ENCODE measurements at regions not wholly inside any gene's neighbourhood (a gene's known extent, or its start where the extent isn't known, plus 50 kb on each side); places are given as distances from the start of the nearest gene placed in this dataset.
A peak's percentile ranks its signal among the peaks of the same experiment; 100 is the strongest.

DNA sequence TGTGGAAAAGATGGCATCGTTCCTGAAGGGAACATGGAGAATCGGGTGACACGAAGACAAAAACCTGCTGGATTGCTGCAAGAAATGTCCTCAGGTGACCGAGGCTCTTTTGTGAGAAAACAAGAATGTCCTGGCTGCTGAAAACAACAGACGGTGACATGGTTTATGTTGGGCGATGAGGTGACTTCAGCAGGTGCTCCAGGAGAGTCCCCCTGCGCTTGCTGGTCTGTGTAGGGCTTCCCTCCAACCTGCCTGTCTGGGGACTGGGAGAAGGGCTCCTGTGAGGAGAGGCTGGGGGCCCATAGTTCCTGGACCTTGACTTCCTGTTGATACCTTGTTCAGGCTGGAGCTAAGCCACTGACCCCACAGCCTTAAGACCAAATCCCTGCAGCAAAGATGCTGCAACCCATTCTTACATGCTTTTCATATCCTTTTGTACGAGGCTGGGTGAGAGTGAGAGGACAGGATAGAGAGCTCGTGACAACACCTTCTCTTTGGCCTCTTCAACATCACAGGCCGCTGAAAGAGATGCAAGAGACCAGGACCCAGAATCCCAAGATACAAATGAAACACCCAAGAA is 134.8 kb downstream of the CD83 start:
- H3K4me3 ChIP-seq = no peak overlapping the region
- DNase-seq (no peak), ATAC-seq (no peak)
- no peaks in the 10 kb centered on the region for H3K27me3 ChIP-seq
- no peak overlapping the region for H3K27ac ChIP-seq
- H3K4me1 ChIP-seq = no peaks in the 10 kb centered on the region
- H3K36me3 ChIP-seq (replicated peaks in 1 of 2; ENCODE audit: insufficient read depth in 1 of 2, low read depth in 2 of 2) = no peaks in the 10 kb centered on the region
- H3K9me3 ChIP-seq = no peaks in the 10 kb centered on the region
- WGBS, 2 donors = 93 to 95% methylated on average over 10 of the region's 10 CpGs
- intact Hi-C loops (cut with DNase I) = no loop called here
- no peak for TF ChIP-seq POLR2A (IDR thresholded peaks at IDR 0.05)
- TF ChIP-seq, protein P1, sequence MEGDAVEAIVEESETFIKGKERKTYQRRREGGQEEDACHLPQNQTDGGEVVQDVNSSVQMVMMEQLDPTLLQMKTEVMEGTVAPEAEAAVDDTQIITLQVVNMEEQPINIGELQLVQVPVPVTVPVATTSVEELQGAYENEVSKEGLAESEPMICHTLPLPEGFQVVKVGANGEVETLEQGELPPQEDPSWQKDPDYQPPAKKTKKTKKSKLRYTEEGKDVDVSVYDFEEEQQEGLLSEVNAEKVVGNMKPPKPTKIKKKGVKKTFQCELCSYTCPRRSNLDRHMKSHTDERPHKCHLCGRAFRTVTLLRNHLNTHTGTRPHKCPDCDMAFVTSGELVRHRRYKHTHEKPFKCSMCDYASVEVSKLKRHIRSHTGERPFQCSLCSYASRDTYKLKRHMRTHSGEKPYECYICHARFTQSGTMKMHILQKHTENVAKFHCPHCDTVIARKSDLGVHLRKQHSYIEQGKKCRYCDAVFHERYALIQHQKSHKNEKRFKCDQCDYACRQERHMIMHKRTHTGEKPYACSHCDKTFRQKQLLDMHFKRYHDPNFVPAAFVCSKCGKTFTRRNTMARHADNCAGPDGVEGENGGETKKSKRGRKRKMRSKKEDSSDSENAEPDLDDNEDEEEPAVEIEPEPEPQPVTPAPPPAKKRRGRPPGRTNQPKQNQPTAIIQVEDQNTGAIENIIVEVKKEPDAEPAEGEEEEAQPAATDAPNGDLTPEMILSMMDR (IDR thresholded peaks at IDR 0.05) = no peak

DNA sequence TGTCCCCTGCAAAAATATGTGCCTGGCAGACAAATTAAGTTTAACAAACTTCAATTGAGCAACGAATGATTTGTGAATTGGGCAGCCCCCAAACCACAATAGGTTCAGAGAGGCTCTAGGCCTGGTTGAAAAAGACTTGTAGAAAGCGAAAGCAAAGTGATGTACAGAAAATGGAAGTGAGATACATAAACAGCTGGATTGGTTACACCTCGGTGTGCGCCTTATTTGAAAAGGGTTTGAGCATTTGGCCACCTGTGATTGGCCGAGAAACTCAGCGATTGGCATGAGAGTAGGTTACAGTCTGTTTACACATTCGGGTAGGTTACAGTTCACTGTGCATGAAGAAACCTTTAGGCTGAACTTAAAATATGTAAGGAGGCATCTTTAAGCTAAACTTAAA is 136.9 kb downstream of the CD83 start:
- 89 to 92% methylated on average over 7 of the region's 7 CpGs for WGBS, 2 donors
- intact Hi-C loops (cut with DNase I) = no loop called here
- ATAC-seq = no peak

DNA sequence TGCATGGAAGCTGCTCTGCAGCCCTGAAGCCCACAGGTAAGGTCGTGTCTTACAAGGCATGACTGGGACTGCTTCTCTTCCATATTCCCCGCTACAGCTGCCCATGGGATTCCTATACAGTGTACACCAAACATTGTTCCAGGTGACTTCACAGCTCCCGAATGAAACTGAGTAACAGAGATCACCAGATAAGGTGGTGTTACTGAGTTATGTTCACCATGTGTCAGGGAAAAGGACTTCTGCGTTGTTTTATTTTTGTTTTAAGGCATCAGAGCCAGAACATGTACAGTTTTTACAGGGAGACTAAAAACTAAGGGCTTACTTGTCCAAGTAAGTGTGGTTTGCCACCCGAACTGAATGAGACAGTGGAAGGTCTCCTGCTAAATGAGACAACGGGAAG is 138.3 kb downstream of the CD83 start:
- H3K36me3 ChIP-seq (replicated peaks in 1 of 2; ENCODE audit: insufficient read depth in 1 of 2, low read depth in 2 of 2) = no peaks in the 10 kb centered on the region
- TF ChIP-seq, protein P1 (IDR thresholded peaks at IDR 0.05) = no peak
- no peak for TF ChIP-seq POLR2A (IDR thresholded peaks at IDR 0.05)
- intact Hi-C loops (cut with DNase I) = no loop called here
- DNase-seq (no peak), ATAC-seq (no peak)
- H3K9me3 ChIP-seq = no peaks in the 10 kb centered on the region
- WGBS, 2 donors = 87 to 88% methylated on average over 6 of the region's 6 CpGs
- no peaks in the 10 kb centered on the region for H3K4me1 ChIP-seq
- H3K27ac ChIP-seq = no peak overlapping the region
- H3K4me3 ChIP-seq = no peak overlapping the region
- no peaks in the 10 kb centered on the region for H3K27me3 ChIP-seq

More for the DNA sequence above, 136.9 kb downstream of the CD83 start:
- no peak for DNase-seq
- H3K4me1 ChIP-seq = no peaks in the 10 kb centered on the region
- no peaks in the 10 kb centered on the region for H3K9me3 ChIP-seq
- TF ChIP-seq, protein P1 (IDR thresholded peaks at IDR 0.05) = no peak
- no peak for TF ChIP-seq POLR2A (IDR thresholded peaks at IDR 0.05)
- H3K4me3 ChIP-seq = no peak overlapping the region
- no peaks in the 10 kb centered on the region for H3K27me3 ChIP-seq
- no peak overlapping the region for H3K27ac ChIP-seq
- H3K36me3 ChIP-seq (replicated peaks in 1 of 2; ENCODE audit: insufficient read depth in 1 of 2, low read depth in 2 of 2) = no peaks in the 10 kb centered on the region

DNA sequence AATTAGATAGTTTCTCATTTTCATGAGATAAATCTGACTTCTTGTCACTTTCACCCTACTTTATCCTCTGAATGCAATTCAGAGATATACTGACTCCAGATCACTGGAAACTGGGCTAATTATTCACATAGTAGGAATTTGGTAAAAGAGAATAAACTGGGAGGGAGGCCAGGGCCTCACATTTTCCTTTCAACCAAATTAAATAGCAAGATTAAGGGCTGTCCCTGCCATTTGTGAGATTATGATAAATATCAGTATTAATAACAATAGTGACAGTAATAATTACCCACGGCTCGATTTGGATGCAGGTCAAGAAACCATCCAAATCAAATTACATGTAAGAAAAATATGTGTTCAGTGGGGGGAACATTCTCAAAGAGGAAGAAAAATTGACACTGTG is 140.5 kb downstream of the CD83 start:
- peak; percentile 42 for ATAC-seq
- WGBS, 2 donors = 15 to 33% methylated on average over 2 of the region's 2 CpGs

More for the DNA sequence above, 140.5 kb downstream of the CD83 start:
- Histone ChIP-seq H3K9me3 (no peaks in the 10 kb centered on the region), H3K4me3 (no peak overlapping the region), H3K36me3 (replicated peaks in 1 of 2; ENCODE audit: insufficient read depth in 1 of 2, low read depth in 2 of 2) (no peaks in the 10 kb centered on the region), H3K4me1 (no peaks in the 10 kb centered on the region), H3K27me3 (no peaks in the 10 kb centered on the region), H3K27ac (no peak overlapping the region)
- TF ChIP-seq POLR2A (IDR thresholded peaks at IDR 0.05) = no peak
- TF ChIP-seq, protein P1 (IDR thresholded peaks at IDR 0.05) = no peak
- intact Hi-C loops (cut with DNase I) = no loop called here
- no peak for DNase-seq

Measured in body of pancreas (tissue), 4 donors.